GM12873 (cell line): ENCODE measurements at regions not wholly inside any gene's neighbourhood (a gene's known extent, or its start where the extent isn't known, plus 50 kb on each side); places are given as distances from the start of the nearest gene placed in this dataset.

ENCODE experiments used
- TF ChIP-seq, protein P1 (sequence below): IDR thresholded peaks from 2 replicates; pipeline ENCODE4 v1.5.1; 2012; ENCODE audit warnings: low read depth, mild to moderate bottlenecking, moderate library complexity, low read length, control low read depth; ENCODE audit not compliant: insufficient read depth; ENCODE audit errors: missing control alignments

DNA sequence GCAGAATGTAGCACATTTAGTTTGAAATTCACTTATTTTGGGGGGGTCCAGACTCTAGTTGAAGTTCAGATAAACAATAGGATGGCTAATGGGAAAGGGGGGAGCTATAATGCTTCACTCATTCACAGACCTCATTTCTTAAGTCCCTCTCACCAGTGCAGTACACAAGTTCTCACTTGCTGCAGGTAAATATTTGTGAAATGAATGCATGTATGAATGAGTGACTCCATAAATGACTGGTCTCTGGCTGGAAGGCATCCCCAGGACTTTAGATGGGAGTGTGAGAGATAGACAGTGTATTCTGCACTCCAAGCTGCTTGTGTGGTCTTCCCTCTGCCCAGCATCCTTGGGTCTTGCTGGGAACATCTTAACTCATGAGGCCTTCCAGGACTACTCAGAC is 169.2 kb downstream of the ZIC5 start:
- TF ChIP-seq, protein P1, sequence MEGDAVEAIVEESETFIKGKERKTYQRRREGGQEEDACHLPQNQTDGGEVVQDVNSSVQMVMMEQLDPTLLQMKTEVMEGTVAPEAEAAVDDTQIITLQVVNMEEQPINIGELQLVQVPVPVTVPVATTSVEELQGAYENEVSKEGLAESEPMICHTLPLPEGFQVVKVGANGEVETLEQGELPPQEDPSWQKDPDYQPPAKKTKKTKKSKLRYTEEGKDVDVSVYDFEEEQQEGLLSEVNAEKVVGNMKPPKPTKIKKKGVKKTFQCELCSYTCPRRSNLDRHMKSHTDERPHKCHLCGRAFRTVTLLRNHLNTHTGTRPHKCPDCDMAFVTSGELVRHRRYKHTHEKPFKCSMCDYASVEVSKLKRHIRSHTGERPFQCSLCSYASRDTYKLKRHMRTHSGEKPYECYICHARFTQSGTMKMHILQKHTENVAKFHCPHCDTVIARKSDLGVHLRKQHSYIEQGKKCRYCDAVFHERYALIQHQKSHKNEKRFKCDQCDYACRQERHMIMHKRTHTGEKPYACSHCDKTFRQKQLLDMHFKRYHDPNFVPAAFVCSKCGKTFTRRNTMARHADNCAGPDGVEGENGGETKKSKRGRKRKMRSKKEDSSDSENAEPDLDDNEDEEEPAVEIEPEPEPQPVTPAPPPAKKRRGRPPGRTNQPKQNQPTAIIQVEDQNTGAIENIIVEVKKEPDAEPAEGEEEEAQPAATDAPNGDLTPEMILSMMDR: no peak

DNA sequence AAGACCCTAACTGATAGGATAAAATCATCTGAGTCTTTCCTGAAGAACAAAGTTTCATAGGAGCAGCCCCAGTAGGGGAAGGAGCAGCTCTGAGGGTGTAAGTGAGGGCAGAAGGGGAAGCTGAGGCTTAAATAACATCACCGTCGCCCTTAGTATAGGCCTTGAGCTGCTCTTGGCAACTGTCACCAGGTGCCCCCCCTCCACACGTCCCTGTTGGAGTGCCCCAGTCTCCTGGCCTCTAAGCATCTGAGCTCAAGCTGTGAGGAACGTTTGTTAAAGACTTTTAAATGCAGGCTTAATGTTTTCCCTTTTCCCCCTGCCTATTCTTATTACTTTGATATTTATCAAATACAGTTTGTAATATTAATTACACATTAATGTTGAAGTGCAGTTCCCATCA is 170.6 kb downstream of the ZIC5 start:
- TF ChIP-seq, protein P1: no peak

DNA sequence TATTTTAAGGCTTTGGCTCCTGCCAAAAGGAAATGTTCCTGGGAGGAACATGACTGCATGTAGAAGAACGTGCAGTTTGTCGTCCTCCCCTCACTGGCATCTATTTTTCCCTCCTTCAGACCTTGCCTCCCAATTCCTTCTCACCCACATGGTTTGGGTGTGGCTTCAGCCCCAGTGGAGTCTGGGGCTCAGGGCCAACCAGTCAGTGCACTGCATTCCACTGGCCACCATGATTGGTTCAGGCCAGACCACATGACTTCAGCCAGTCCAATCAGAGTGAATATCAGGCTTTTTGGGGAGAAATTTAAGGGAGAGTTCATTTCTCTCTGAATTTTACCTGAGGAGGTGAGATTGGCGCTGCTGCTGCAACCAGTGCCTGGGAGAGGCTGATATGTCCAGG is 171.6 kb downstream of the ZIC5 start:
- TF ChIP-seq, protein P1: no peak

DNA sequence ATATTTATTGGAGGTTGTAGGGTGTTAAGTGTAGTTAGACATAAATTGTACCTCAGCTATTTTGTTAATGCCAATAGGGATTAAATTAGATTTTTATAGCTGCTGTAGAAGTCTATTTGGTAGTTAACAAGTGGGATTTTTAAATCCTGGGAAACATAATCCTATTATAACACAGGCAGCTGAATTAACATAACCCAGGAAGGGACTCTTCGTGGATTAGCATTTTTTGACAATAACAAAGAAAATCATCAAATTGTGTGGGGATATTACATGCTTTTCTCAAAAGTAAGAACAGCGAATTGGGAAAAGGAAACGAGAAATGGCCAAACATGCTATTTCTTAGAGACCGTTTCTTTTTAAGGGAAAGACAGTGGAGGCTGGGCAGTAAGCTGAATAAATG is 172.8 kb downstream of the ZIC5 start:
- TF ChIP-seq, protein P1: no peak

DNA sequence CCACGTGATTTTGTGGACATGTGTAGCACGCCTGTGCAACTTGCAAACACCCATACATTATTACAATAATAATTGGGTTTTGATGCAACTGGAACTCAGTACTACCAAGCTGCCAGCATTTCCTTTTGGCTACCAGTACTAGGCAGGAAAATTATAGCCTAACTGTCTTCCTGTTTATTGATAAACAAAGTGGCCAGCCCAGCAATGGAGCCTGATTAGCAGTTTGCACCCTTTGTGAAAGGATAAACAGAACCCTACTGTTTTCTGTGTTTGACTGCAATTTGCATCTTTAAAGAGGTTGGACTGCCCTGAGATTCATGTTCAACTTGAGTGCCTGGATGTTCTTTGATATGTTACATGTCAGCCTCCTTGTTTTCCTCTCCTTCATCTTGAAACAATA is 173.9 kb downstream of the ZIC5 start:
- TF ChIP-seq, protein P1: no peak

DNA sequence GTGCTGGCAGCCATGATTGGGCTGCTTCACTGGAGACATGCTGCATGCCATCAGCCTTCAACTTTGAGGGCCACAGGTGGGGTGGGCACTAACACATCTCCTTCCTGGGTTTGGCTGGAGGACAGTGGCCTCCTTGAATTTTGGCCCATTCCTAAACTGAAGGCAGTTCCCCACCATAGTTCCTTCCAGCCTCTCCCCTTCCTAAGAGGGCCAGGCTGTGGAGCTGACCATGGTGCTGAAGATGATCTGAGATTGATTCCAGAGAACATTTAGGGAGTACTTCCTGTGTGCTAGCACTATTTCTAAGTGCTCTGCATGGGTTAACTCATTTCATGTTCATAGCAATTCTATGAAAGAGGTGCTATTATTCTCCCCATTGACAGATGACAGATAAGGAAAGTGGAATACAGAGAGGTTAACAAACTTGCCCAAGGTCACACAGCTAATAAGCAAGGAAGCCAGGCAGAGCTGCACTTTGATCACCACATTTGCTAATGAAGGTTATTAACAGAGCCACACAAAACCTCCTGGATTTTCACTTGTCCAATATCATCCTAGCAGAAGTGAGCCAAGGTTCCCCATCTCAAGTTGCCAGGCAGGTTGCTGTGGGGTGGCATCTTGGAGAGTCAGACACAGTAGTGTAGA is 175.3 kb downstream of the ZIC5 start:
- TF ChIP-seq, protein P1: no peak

DNA sequence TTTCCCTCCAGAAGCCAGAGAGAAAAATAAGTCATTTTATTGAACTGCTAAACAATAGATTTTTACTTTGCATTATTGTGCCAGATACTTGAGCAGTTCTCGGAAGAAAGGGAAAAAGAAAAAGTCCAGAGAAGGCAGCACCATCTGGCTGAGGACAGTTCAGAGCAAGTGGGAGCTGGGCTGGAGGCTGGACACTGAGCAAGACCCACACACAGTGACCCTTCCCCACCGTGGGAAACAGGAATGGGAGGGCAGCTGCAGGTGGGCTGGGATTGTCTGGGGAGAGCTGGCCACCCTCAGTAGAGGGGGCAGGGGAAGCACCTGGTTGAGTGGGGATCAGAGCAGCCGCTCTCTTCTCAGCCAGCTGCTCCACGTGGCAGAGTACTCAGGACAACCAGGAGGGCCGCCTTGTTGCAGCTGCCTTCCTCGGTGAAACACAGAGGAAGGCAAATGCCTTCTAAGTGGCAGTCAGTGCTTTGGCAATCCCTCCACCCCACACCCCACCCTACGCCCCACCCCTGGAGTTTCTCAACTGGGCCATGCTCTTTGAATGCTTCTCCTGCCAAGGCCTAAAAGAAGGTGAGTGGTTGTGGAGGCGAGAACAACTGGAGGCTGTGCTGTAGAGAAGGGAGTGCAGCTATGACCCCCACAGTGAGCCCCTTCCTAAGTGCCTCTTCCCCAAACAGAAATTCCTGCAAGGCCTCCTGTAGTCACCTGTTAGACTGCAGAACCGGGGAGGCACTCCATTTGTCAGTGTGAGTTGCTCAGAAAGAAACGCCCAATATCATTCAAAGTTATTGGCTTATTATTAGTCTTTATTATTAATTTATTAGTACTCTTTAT is 179.3 kb downstream of the ZIC5 start:
- TF ChIP-seq, protein P1: no peak
